Vagina (tissue), 2 donors: ENCODE measurements at regions not wholly inside any gene's neighbourhood (a gene's known extent, or its start where the extent isn't known, plus 50 kb on each side); places are given as distances from the start of the nearest gene placed in this dataset.

Experiments
- DNase-seq, 2 donors: peaks; one replicate each; pipeline ENCODE4 v3.0.0-alpha.2; 2017; ENCODE audit errors: extremely low spot score in 2 of 2
- H3K27ac ChIP-seq: fragments of 200-600 bp; sonication (generic); one replicate; pipeline ENCODE4 v1.5.1; 2019
- H3K27me3 ChIP-seq: fragments of 200-600 bp; sonication (generic); one replicate; pipeline ENCODE4 v1.5.1; 2019
- H3K36me3 ChIP-seq, 2 donors: fragments of 200-600 bp; sonication (generic); one replicate each; pipeline ENCODE4 v1.5.1; 2017 to 2019
- H3K4me1 ChIP-seq: fragments of 200-600 bp; sonication (generic); one replicate; pipeline ENCODE4 v1.5.1; 2019
- H3K4me3 ChIP-seq, 2 donors: fragments of 200-600 bp; sonication (generic); 1 replicate in 1 of 2; 2 replicates in 1 of 2; pipeline ENCODE4 v1.5.1; 2016 to 2019
- H3K9me3 ChIP-seq: fragments of 200-600 bp; sonication (generic); one replicate; pipeline ENCODE4 v1.5.1; 2019
- CTCF ChIP-seq, 3 experiments: fragments of 450-650 bp in 2 of 3; fragments of 200-600 bp in 1 of 3; sonication (generic) in 1 of 3; IDR thresholded peaks; one replicate each; pipeline ENCODE4 v1.5.1; 2017 to 2019; ENCODE audit warnings: antibody characterized with exemption in 3 of 3, mild to moderate bottlenecking in 2 of 3, moderate library complexity in 2 of 3
- POLR2A ChIP-seq, 2 donors: fragments of 450-650 bp; IDR thresholded peaks; one replicate each; pipeline ENCODE4 v1.6.1; 2017; ENCODE audit warnings: antibody characterized with exemption in 2 of 2, mild to moderate bottlenecking in 2 of 2, moderate library complexity in 2 of 2
- POLR2AphosphoS5 ChIP-seq, 2 donors: sonication (generic); formaldehyde crosslinking; IDR thresholded peaks; one replicate each; pipeline ENCODE4 v1.9.0; 2017; ENCODE audit warnings: antibody characterized with exemption in 2 of 2, mild to moderate bottlenecking in 2 of 2, low read depth in 1 of 2; ENCODE audit not compliant: insufficient read depth in 1 of 2
- intact Hi-C: fragments of 100-400 bp; cut with DNase I; formaldehyde crosslinking; loops from one replicate; pipeline ENCODE4 v1.15.1; 2023

- Histone ChIP-seq H3K4me3 (no peak overlapping the region), H3K9me3 (no peaks in the 10 kb centered on the region), H3K36me3 (no peaks in the 10 kb centered on the region), H3K27me3 (no peaks in the 10 kb centered on the region), H3K27ac (no peak overlapping the region), H3K4me1 (no peaks in the 10 kb centered on the region)
- TF ChIP-seq POLR2A (IDR thresholded peaks at IDR 0.05) = no peak
- TF ChIP-seq POLR2AphosphoS5 (IDR thresholded peaks at IDR 0.05; ENCODE audit: insufficient read depth in 1 of 2, low read depth in 1 of 2) = no peak
- TF ChIP-seq CTCF (IDR thresholded peaks at IDR 0.05) = no peak
- DNase-seq = no peak
- intact Hi-C loops = no loop called here
These were observed 170.0 kb downstream of the ENGASE start for GRCh38 chr17:79244665-79245064.

GRCh38 chr17:79243996-79244395 is 169.4 kb downstream of the ENGASE start:
- intact Hi-C loops = no loop called here
- H3K27me3 ChIP-seq = no peaks in the 10 kb centered on the region
- TF ChIP-seq CTCF (IDR thresholded peaks at IDR 0.05) (no peak), POLR2A (IDR thresholded peaks at IDR 0.05) (no peak), POLR2AphosphoS5 (IDR thresholded peaks at IDR 0.05; ENCODE audit: insufficient read depth in 1 of 2, low read depth in 1 of 2) (no peak)

GRCh38 chr17:79243603-79243990 is 169.0 kb downstream of the ENGASE start:
- Histone ChIP-seq H3K4me3 (no peak overlapping the region), H3K4me1 (no peaks in the 10 kb centered on the region), H3K9me3 (no peaks in the 10 kb centered on the region), H3K36me3 (no peaks in the 10 kb centered on the region), H3K27ac (no peak overlapping the region), H3K27me3 (no peaks in the 10 kb centered on the region)
- no peak for TF ChIP-seq POLR2AphosphoS5 (IDR thresholded peaks at IDR 0.05; ENCODE audit: insufficient read depth in 1 of 2, low read depth in 1 of 2)
- TF ChIP-seq POLR2A (IDR thresholded peaks at IDR 0.05) = no peak
- no peak for TF ChIP-seq CTCF (IDR thresholded peaks at IDR 0.05)
- intact Hi-C loops = no loop called here
- DNase-seq = no peak

More at GRCh38 chr17:79243996-79244395, 169.4 kb downstream of the ENGASE start:
- Histone ChIP-seq H3K4me1 (no peaks in the 10 kb centered on the region), H3K36me3 (no peaks in the 10 kb centered on the region), H3K9me3 (no peaks in the 10 kb centered on the region), H3K4me3 (no peak overlapping the region), H3K27ac (no peak overlapping the region)
- DNase-seq = no peak

- TF ChIP-seq POLR2AphosphoS5 (IDR thresholded peaks at IDR 0.05; ENCODE audit: insufficient read depth in 1 of 2, low read depth in 1 of 2) (no peak), POLR2A (IDR thresholded peaks at IDR 0.05) (no peak), CTCF (IDR thresholded peaks at IDR 0.05) (no peak)
- Histone ChIP-seq H3K36me3 (no peaks in the 10 kb centered on the region), H3K9me3 (no peaks in the 10 kb centered on the region), H3K4me1 (no peaks in the 10 kb centered on the region), H3K27ac (no peak overlapping the region), H3K4me3 (no peak overlapping the region), H3K27me3 (no peaks in the 10 kb centered on the region)
- no peak for DNase-seq
- intact Hi-C loops = no loop called here
These were observed 168.4 kb downstream of the ENGASE start for GRCh38 chr17:79242873-79243602.

- Histone ChIP-seq H3K27ac (no peak overlapping the region), H3K27me3 (no peaks in the 10 kb centered on the region), H3K36me3 (no peaks in the 10 kb centered on the region), H3K4me1 (no peaks in the 10 kb centered on the region), H3K9me3 (no peaks in the 10 kb centered on the region), H3K4me3 (no peak overlapping the region)
- no peak for DNase-seq
- TF ChIP-seq POLR2AphosphoS5 (IDR thresholded peaks at IDR 0.05; ENCODE audit: insufficient read depth in 1 of 2, low read depth in 1 of 2) = no peak
- TF ChIP-seq CTCF (IDR thresholded peaks at IDR 0.05) = no peak
- no peak for TF ChIP-seq POLR2A (IDR thresholded peaks at IDR 0.05)
- intact Hi-C loops = no loop called here
These were observed 167.8 kb downstream of the ENGASE start for GRCh38 chr17:79242393-79242792.
